T-helper 17 cell (primary cell): ENCODE measurements at regions not wholly inside any gene's neighbourhood (a gene's known extent, or its start where the extent isn't known, plus 50 kb on each side); places are given as distances from the start of the nearest gene placed in this dataset.
"Not testable (repeated sequence)": the region's sequence is repeated elsewhere in the genome, so short reads cannot be mapped to it uniquely, and the experiment has no call there.

Experiments
- ATAC-seq: fragments of 150-1000 bp; cut with Tn5 transposase; 2 replicates; pipeline ENCODE4 v1.10.0; 2021; ENCODE audit warnings: mild to moderate bottlenecking, moderate library complexity
- DNase-seq, 3 donors: peaks; one replicate each; pipeline versions ENCODE4 v3.0.0 to v3.0.0-alpha.2; 2020 to 2021
- H3K9me3 ChIP-seq: one replicate; pipeline ENCODE4 v1.7.0; 2013; ENCODE audit warnings: low read length, mild to moderate bottlenecking; ENCODE audit not compliant: control insufficient read depth, poor library complexity, severe bottlenecking
- H3K27ac Mint-ChIP-seq: one replicate; pipeline ENCODE4 v1.8.0; 2022; ENCODE audit warnings: mild to moderate bottlenecking, moderate library complexity, mixed read lengths
- H3K27me3 Mint-ChIP-seq: one replicate; pipeline ENCODE4 v1.8.0; 2022; ENCODE audit warnings: mixed read lengths
- H3K36me3 Mint-ChIP-seq: one replicate; pipeline ENCODE4 v1.8.0; 2022; ENCODE audit warnings: low read depth, mixed read lengths
- H3K4me1 Mint-ChIP-seq: one replicate; pipeline ENCODE4 v1.8.0; 2022; ENCODE audit warnings: mild to moderate bottlenecking, mixed read lengths
- H3K4me3 Mint-ChIP-seq: one replicate; pipeline ENCODE4 v1.8.0; 2022; ENCODE audit warnings: mild to moderate bottlenecking, moderate library complexity, mixed read lengths

DNA sequence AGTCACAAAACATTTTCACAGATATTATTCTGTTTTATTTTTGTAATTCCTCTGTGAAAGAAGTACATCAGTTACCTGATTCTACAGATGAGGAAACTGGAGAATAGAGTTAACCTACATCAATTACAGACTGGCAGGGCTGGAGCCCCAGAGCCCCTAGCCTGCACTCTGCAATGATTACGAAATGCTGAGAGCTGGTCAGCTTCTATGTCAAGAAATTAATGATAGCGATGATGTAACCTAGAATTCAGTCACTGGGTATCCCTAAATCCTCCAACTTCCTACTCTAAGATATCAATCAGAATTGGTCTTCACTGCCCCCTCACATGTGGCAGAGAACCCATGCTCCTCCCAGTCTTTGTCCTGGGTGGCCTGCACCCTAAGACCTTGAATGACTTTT is 273.5 kb upstream of the PLET1 start:
- DNase-seq: no peak
- no peaks in the 10 kb centered on the region for H3K4me1 Mint-ChIP-seq
- H3K27me3 Mint-ChIP-seq: peaks cover 54% of the 10 kb centered on the region
- H3K27ac Mint-ChIP-seq: no peak overlapping the region
- peaks cover 4% of the 10 kb centered on the region for H3K36me3 Mint-ChIP-seq
- no peak overlapping the region for H3K4me3 Mint-ChIP-seq
- ATAC-seq: no peak
- H3K9me3 ChIP-seq: no peaks in the 10 kb centered on the region

DNA sequence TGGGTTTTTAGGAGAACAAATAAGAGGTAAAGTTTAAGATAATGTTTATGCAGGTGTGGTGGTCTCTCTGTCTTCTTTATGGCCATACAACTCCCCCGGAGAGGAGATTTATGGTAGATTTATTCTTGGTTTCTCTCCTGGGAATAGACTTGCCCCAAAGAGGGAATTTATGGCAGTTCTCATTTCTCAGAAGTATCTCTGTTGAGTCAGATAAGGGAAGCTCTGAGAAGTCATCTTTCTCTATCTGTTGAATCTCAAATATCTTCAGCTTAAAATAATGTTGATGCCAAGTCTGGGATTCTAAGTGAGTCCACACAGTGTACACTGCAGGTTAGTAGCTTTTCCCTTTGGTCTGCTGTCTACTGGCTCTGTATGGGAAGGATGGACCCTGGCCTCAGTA is 276.4 kb upstream of the PLET1 start:
- Mint-ChIP-seq H3K27ac (peak overlapping the region; percentile 1), H3K36me3 (peaks cover 4% of the 10 kb centered on the region)

DNA sequence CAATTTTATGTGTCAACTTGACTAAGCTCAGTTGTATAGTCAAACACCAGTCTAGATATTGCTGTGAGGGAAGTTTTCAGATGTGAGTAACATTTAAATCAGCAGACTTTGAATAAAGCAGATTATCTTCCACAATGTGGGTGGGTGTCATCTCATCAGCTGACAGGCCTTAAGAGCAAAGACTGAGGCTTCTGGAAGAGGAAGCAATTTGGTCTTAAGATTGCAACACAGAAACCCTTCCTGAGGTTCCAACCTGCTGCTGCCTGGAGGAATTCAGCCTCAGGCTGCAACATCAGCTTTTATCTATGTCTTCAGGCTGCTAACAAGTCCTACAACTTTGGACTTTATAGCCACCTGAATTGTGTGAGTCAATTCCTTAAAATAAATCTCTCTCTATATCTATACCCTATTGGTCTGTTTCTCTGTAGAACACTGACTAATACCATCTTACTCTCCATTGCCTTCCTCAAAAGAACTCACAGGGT is 277.2 kb upstream of the PLET1 start:
- no peak overlapping the region for H3K27ac Mint-ChIP-seq
- H3K27me3 Mint-ChIP-seq: peaks cover 52% of the 10 kb centered on the region
- no peaks in the 10 kb centered on the region for H3K9me3 ChIP-seq
- no peak for ATAC-seq
- H3K4me3 Mint-ChIP-seq: no peak overlapping the region
- H3K36me3 Mint-ChIP-seq: peaks cover 4% of the 10 kb centered on the region
- no peak for DNase-seq
- H3K4me1 Mint-ChIP-seq: peaks cover 18% of the 10 kb centered on the region

More for the DNA sequence above, 276.4 kb upstream of the PLET1 start:
- H3K4me1 Mint-ChIP-seq: peaks cover 18% of the 10 kb centered on the region
- H3K4me3 Mint-ChIP-seq: no peak overlapping the region
- peaks cover 54% of the 10 kb centered on the region for H3K27me3 Mint-ChIP-seq
- no peak for ATAC-seq
- no peak for DNase-seq
- H3K9me3 ChIP-seq: no peaks in the 10 kb centered on the region

DNA sequence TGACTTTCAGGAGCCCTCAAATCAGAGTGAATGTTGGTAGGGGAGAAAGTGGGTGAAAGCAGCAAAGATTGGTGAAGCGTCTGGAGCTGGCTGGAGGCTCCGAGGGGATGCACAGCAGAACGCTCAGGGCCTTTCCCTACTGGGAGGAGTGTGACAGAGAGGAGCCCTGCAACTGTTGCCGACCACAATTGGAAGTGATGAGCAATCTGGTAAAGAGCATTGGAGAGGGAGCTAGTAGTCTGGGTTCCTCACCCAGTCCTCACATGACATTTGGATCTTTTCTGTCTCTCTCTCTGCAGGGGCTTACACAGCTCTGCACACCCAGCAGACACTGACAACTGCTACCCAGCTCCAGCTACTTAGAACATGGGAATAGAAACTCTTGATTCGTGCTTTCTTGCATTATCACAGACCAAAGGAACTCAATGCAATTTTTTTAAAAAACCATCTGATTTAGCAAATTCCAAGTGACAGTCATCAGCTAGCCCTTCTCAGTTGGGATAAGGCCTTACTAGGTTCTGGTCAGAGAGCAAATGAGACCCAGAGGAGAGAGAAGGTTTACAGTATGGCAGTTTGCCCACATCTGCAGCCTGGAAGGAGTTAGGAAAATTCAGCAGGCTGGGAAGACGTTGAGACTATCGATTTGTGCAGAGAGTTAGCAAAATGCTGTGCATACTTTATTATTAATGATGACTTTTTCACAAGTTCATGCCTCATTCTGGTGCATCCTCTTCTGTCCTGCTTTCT is 278.0 kb upstream of the PLET1 start:
- no peak for ATAC-seq
- DNase-seq: no peak
- H3K9me3 ChIP-seq: no peaks in the 10 kb centered on the region
- H3K27ac Mint-ChIP-seq: no peak overlapping the region
- peaks cover 4% of the 10 kb centered on the region for H3K36me3 Mint-ChIP-seq
- H3K4me1 Mint-ChIP-seq: peaks cover 21% of the 10 kb centered on the region
- peaks cover 44% of the 10 kb centered on the region for H3K27me3 Mint-ChIP-seq
- no peak overlapping the region for H3K4me3 Mint-ChIP-seq

DNA sequence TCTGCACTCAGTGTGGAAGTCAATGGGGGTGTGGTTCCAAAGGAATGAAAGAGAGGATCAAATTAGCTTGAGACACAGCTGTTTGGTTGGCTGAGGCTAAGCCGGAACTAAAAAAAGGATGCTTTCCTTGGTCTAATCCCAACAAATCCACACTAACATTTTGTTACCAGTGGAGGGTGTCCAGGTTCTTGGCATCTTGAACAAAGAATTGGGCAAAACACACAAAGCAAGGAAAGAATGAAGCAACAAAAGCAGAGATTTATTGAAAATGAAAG is 278.6 kb upstream of the PLET1 start:
- not testable (repeated sequence) for H3K36me3 Mint-ChIP-seq, H3K4me3 Mint-ChIP-seq, H3K9me3 ChIP-seq, DNase-seq, H3K27ac Mint-ChIP-seq, ATAC-seq
- Mint-ChIP-seq H3K27me3 (peaks cover 41% of the 10 kb centered on the region), H3K4me1 (peaks cover 22% of the 10 kb centered on the region)

DNA sequence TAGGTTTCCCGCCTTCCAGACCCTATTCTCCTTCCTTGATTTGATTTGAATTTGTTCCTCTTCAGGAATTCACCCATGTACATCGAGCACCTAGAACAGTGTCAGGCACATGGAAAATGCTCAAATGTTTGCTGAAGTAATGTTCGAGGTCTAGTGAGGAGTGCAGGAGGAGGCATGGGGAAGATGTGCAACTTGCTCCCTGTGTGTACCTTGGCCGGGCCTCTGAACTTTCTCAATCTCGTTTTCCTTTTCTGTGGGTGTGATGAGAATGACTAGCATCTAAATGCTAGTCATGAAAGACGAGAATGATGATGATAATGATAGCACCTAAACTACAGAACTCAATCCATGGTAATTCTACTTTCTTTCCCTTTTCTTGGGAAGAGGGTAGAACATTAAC is 279.1 kb upstream of the PLET1 start:
- no peak overlapping the region for H3K4me3 Mint-ChIP-seq
- H3K27ac Mint-ChIP-seq: no peak overlapping the region
- peaks cover 22% of the 10 kb centered on the region for H3K4me1 Mint-ChIP-seq
- peaks cover 4% of the 10 kb centered on the region for H3K36me3 Mint-ChIP-seq
- no peak for ATAC-seq
- no peaks in the 10 kb centered on the region for H3K9me3 ChIP-seq
- DNase-seq: no peak
- H3K27me3 Mint-ChIP-seq: peaks cover 36% of the 10 kb centered on the region

DNA sequence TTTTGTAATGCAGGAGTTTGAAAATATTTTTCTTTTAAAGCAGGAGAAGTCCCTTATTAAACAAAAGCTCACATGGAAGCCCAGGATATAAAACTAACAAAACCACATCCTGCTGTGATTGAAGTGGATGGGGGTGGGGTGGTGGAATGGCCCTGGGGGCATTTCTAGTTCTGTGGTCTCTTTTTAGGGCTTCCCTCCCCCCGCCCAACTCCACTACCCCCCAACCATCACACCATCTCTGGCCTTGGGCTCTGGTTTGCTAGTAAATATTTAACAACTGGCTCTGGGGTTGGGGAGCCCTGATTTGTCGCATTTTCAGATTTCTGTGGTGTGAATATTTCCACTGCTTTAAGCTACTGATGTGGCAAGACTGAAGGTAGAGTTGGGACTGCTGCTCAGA is 279.6 kb upstream of the PLET1 start:
- Mint-ChIP-seq H3K27me3 (peaks cover 31% of the 10 kb centered on the region), H3K36me3 (peaks cover under 1% of the 10 kb centered on the region), H3K27ac (no peak overlapping the region), H3K4me1 (peaks cover 22% of the 10 kb centered on the region), H3K4me3 (no peak overlapping the region)
- no peak for DNase-seq
- ATAC-seq: no peak
- H3K9me3 ChIP-seq: no peaks in the 10 kb centered on the region

DNA sequence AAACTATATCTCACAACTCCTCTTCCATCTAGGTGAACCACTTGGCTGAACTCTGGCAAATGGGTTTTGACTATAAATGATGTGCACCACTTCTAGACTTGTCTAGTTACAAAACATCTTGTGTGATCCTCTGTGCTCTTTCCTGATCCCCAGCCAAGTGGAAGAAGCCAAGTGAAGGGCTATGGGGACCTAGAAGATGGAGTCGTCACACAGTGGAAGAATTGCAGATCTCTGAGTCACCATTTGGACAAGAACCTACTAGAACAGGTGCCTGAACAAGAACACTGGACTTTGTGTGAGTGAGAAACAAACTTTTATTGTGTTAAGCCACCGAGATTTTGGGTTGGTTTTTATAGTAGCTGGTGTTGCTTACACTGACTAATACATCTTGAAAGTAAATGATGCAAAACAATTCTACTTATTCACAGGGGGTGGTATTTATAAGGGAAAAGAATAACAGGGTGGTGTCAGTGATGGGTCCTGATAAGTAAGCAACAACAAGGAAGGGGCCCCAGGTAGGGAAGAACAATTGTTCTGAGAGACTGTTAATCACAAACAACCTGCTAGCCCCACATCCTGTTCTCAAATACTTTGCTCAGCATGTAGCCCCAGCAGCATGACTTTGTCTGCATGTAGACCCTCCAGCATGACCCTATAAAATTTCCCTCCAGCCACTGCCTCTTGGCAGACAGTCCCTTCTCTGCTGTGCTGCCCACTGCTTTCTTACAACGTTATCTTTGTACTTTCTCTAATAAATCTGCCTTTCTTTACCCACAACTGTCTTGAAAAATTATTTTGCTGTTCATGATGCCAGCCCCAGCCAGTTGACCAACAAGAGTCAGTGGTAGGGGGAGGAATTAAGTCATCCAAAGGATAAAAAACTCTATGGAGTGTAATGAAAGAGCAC is 280.7 kb upstream of the PLET1 start:
- Mint-ChIP-seq H3K27ac (no peak overlapping the region), H3K36me3 (no peaks in the 10 kb centered on the region), H3K27me3 (peaks cover 20% of the 10 kb centered on the region), H3K4me1 (peaks cover 22% of the 10 kb centered on the region), H3K4me3 (peak overlapping the region; percentile 3)
- no peak for ATAC-seq
- no peaks in the 10 kb centered on the region for H3K9me3 ChIP-seq
- DNase-seq: no peak

DNA sequence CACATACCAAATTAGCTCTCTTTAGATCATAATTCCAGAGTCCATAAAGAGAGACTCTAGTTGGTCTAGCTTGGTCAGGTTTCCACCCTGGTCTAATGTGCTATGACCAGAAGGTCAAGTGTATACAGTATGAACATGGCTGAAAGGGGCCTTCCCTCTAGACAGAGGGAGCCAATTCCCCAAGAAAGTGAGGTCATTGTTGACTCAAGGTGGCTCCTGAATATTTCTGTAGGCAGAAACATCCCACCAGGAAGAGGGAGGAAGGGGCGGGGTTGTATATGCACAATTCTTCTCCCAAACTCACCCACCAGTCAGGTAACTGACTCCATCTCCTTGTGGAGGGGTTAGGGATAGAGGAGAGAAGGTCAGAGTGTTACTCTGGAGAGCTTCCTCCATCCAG is 281.8 kb upstream of the PLET1 start:
- H3K9me3 ChIP-seq: no peaks in the 10 kb centered on the region
- Mint-ChIP-seq H3K4me3 (no peak overlapping the region), H3K27ac (no peak overlapping the region), H3K4me1 (peaks cover 22% of the 10 kb centered on the region), H3K36me3 (no peaks in the 10 kb centered on the region), H3K27me3 (peaks cover 9% of the 10 kb centered on the region)
- no peak for DNase-seq
- ATAC-seq: no peak

DNA sequence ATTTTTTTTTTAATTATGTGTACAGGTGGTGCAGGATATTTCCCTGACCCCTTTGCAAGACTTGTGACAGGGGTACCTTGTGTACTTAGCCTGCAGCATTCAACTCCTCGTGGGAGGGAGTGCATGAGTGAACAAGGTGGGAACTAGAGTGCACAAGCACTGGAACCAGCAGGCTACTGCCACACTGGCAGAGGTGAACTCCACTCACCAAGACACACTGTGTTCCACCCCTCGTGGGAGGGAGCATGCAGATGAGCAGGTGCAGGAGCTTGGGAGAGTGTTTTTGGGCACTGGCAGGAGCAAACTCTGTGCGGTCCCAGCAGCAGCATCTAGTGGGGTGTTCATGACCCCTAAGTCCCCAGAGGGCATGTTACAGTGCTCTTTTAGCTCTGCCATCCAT is 282.7 kb upstream of the PLET1 start:
- no peak for ATAC-seq
- Mint-ChIP-seq H3K36me3 (no peaks in the 10 kb centered on the region), H3K4me1 (peaks cover 22% of the 10 kb centered on the region)

DNA sequence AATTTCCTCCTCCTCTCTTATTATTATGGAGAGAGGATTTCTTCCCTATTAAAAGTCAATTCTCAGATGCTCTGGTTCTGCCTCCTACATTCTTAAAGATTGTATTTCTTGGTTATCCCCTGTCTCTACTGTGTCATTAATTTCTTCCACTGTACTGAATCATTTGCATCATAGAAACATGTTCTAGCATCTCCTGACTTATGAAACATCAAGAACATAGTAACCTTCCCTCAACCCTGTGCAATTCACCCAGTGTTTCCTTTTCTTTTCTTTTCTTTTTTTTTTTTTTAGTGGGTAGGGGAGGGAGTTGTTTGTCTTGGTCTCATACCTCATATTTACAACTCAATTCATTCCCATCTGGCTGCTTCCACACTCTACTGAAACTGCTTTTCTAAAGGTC is 288.0 kb upstream of the PLET1 start:
- DNase-seq (no peak), ATAC-seq (no peak)
- H3K36me3 Mint-ChIP-seq: peaks cover 2% of the 10 kb centered on the region
- no peak overlapping the region for H3K4me3 Mint-ChIP-seq
- H3K9me3 ChIP-seq: no peaks in the 10 kb centered on the region
- H3K4me1 Mint-ChIP-seq: peaks cover 2% of the 10 kb centered on the region
- no peak overlapping the region for H3K27ac Mint-ChIP-seq
- H3K27me3 Mint-ChIP-seq: peaks cover 10% of the 10 kb centered on the region

More for the DNA sequence above, 282.7 kb upstream of the PLET1 start:
- no peaks in the 10 kb centered on the region for H3K9me3 ChIP-seq
- H3K27me3 Mint-ChIP-seq: peaks cover 3% of the 10 kb centered on the region
- no peak overlapping the region for H3K27ac Mint-ChIP-seq
- DNase-seq: no peak
- no peak overlapping the region for H3K4me3 Mint-ChIP-seq

DNA sequence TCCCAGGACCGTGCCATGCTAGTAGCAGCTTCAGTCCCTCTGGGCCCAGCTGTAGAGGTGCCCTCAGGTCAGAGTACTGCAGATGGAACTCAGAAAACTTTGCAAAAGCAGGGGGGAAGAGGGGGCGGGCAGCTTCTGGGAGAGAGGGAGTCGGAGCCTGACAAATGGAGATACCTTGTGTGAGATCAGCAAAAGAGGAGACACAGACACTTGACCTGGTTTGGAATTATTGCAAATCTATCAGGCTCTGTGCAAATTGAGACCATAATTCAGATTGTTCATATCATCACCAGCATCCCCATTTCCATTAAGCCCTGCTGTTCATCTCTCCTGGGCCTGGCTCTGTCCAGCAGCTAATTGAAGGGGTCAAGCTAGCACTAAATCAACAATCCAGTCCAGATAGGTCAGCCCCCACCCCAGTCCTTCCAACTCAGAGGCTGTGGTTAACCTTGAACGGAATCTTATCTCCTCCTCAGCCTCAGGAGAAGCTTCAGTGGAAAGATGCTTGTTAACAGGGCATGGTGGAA is 292.6 kb upstream of the PLET1 start:
- peaks cover 10% of the 10 kb centered on the region for H3K27me3 Mint-ChIP-seq
- H3K36me3 Mint-ChIP-seq: peaks cover 2% of the 10 kb centered on the region

DNA sequence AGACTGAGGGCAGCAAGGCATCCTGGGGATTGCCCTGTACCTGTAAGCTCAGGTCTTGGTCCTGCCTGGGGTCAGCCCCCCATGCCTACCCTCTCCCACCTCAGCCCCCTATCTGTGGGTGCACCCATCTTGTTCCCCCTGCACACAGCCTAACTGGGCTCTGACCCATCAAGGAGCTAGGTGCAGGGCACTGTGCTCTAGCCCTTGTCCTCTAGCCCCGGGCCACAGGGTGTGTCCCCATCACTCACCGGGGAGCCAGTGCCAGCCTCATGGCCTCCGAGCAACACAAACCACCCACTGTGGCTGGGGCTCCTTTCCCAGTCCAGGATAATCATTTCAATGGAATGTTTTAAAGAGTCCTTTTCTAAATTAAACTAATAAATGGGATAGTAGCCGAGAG is 293.9 kb upstream of the PLET1 start:
- DNase-seq (no peak), ATAC-seq (no peak)
- Mint-ChIP-seq H3K4me3 (no peak overlapping the region), H3K27ac (no peak overlapping the region), H3K36me3 (peaks cover 2% of the 10 kb centered on the region), H3K4me1 (peaks cover 2% of the 10 kb centered on the region), H3K27me3 (peaks cover 10% of the 10 kb centered on the region)
- H3K9me3 ChIP-seq: no peaks in the 10 kb centered on the region

More for the DNA sequence above, 292.6 kb upstream of the PLET1 start:
- DNase-seq: no peak
- Mint-ChIP-seq H3K27ac (no peak overlapping the region), H3K4me1 (peaks cover 2% of the 10 kb centered on the region), H3K4me3 (no peak overlapping the region)
- H3K9me3 ChIP-seq: no peaks in the 10 kb centered on the region
- no peak for ATAC-seq
